Epithelial cell of proximal tubule (primary cell): ENCODE measurements at regions not wholly inside any gene's neighbourhood (a gene's known extent, or its start where the extent isn't known, plus 50 kb on each side); places are given as distances from the start of the nearest gene placed in this dataset.

Source experiments
- DNase-seq: peaks from one replicate; pipeline ENCODE4 v3.0.0-alpha.2; 2011; ENCODE audit warnings: low read depth
- H3K4me3 ChIP-seq: 2 replicates; pipeline ENCODE4 v1.5.1; 2011; ENCODE audit warnings: low read depth, mild to moderate bottlenecking, low read length
- CTCF ChIP-seq: conservative IDR thresholded peaks from 2 replicates; pipeline ENCODE4 v1.5.1; 2012; ENCODE audit warnings: low read depth, mild to moderate bottlenecking, low read length

- no peak for DNase-seq
- TF ChIP-seq CTCF, result no peak
- H3K4me3 ChIP-seq, result no peak overlapping the region
Measured at GRCh38 chr5:4050203-4050602, 454.6 kb downstream of the IRX1 start.

- TF ChIP-seq CTCF, result no peak
- DNase-seq, result no peak
- no peak overlapping the region for H3K4me3 ChIP-seq
Measured at GRCh38 chr5:4053136-4053535, 457.5 kb downstream of the IRX1 start.

- DNase-seq, result no peak
- H3K4me3 ChIP-seq, result no peak overlapping the region
- TF ChIP-seq CTCF, result no peak
Measured at GRCh38 chr5:4054092-4054491, 458.5 kb downstream of the IRX1 start.

- no peak overlapping the region for H3K4me3 ChIP-seq
- no peak for TF ChIP-seq CTCF
- DNase-seq, result no peak
Measured at GRCh38 chr5:4058899-4059298, 463.3 kb downstream of the IRX1 start.

- DNase-seq, result no peak
- TF ChIP-seq CTCF, result no peak
- no peak overlapping the region for H3K4me3 ChIP-seq
Measured at GRCh38 chr5:4065472-4066320, 470.1 kb downstream of the IRX1 start.

GRCh38 chr5:4068171-4068570 lies 472.5 kb downstream of the IRX1 start:
- TF ChIP-seq CTCF, result no peak
- no peak for DNase-seq
- no peak overlapping the region for H3K4me3 ChIP-seq

- H3K4me3 ChIP-seq, result no peak overlapping the region
- DNase-seq, result no peak
- TF ChIP-seq CTCF, result no peak
Measured at GRCh38 chr5:4078544-4078943, 482.9 kb downstream of the IRX1 start.
